DMS53 (cell line): ENCODE measurements at regions not wholly inside any gene's neighbourhood (a gene's known extent, or its start where the extent isn't known, plus 50 kb on each side); places are given as distances from the start of the nearest gene placed in this dataset.
"Not testable (repeated sequence)": the region's sequence is repeated elsewhere in the genome, so short reads cannot be mapped to it uniquely, and the experiment has no call there.

Experiments
- DNase-seq: peaks from one replicate; lab custom pipeline; 2025; lab: John Stamatoyannopoulos, UW

DNA sequence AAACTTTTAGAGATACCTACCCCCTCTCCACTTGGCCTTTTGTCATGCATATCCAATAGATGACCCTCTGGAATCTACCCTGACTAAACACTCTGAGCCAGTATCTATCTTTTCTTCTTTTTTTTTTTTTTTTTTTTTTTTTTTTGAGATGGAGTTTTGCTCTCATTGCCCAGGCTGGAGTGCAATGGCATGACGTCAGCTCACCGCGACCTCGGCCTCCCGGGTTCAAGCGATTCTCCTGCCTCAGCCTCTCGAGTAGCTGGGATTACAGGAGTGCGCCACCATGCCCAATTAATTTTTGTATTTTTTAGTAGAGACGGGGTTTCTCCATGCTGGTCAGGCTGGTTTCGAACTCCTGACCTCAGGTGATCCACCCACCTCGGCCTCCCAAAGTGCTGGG lies 50.8 kb upstream of the GRIN2B start:
- not testable (repeated sequence) for DNase-seq

DNA sequence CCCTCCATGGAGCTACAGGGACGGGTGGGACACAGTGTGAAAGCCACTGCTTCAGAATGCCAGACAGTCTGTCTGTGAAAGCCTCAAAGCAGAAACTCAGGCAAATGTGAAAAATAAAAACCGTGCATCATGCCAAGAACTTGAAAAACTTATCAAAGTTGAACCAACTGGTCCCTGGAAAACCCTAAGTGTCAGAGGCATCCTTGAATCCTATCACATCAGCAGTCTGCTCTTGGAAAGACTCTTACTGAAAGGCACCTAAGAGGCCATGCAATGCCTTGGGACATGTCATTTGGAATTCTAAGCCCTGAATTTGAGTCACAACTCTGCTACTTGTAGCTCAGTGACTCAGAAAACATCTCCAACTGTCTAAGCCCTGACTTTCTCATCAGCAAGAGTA lies 62.4 kb upstream of the GRIN2B start:
- no peak for DNase-seq

DNA sequence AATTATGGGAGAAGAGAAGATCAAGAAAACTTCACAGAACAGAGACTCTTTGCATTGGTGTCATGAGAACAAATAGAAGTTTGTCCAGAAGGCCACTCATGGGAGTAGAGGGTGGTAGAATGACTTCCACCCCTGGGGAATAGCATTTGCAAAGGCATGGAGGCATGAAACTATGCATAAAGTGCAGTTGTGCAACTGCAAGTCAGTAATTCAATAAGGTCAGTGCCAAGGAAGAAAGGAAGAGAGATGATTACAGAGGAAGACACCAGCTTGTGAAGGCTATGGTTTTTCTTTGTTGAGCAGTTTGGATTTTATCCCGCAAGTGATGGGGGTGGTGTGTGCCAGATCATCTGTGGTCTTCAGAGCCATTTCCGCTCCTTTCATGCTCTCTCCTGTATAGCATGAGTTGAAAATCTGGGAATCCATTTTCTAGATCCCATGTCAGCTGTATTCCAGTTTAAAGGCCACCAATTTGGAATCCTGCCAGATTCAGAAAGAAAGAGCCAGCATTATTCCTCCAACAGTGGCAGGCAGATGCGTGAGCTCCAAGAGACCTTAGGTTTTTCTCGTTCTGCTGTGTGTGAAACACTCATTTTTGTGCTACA lies 67.6 kb upstream of the GRIN2B start:
- no peak for DNase-seq

DNA sequence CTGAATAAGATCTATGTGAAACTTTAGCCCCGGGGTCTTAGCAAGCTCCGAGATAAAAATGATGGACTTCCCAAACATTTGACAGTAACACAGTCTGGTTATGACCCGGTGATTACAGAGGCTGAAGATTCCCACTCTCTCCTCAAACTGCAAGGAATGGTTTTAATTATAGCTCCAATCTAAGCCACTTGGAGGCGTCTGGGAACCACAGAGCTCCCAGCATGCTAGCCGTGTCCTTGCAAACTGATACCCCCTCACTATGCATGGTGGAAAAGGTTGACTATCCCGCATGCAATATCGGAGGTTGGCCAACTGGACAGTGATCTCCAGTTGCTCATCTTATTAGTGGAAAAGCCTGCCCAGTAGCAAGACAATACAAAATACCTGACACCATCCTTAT lies 76.5 kb upstream of the GRIN2B start:
- DNase-seq, result no peak

DNA sequence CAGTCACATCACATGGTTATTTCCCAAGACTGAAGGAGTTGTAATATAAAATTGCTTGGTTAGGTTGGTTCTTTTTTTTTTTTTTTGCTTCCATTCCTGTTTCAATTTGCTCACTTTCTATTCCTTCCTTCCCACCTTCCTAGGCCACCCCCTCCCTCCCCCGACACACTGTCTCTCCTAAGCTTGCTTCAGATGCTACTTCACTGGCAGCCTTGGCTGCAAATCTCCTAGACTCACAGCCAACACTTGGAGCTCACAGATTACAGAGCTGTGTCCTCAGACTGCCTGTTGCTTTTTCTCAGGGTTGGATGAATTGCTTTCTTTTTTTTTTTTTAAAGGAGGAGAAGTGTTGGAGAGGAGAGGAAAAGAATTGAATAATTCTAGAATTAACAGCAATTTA lies 77.3 kb upstream of the GRIN2B start:
- DNase-seq, result no peak

- no peak for DNase-seq
Measured at GRCh38 chr12:14059548-14059947, 78.1 kb upstream of the GRIN2B start.

- DNase-seq, result no peak
Measured at GRCh38 chr12:14065616-14066015, 84.2 kb upstream of the GRIN2B start.

- DNase-seq, result peak; percentile 16
Measured at GRCh38 chr12:14066021-14066420, 84.6 kb upstream of the GRIN2B start.

DNA sequence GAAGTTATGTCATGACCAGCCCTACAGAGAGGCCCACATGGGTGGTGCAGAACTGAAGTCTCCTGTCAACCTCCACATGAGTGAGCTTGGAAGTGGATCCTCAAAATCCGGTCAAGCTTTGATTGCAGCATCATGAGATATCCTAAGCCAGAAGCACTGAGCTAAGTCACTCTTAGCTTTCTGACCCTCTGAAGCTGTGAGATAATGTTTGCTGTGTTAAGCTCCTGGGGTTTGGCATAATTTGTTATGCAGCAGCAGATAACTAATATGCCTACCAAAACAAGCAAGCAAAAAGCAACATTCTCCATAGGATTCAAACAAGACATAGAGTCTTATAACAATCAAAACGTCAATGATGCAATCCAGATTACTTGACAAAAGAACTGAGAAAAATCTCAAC lies 87.6 kb upstream of the GRIN2B start:
- no peak for DNase-seq

DNA sequence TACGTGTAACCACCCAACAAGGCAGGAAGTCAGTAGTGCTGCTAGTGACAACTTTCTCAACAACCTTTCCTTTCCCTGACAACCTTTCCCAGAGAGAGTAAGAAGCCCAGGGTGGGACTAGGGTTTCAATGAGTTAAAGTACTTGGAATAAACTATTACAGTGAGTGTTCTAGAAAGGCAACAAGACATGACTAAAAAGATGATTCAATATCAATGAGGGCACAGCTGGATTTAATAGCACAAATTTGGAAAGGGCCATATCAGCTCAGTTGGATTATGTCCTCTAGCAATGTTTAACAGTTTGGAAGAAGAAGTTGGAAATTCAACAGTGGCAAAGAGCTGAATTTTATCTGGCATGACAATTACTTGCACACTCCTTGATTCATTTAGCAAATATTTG lies 90.4 kb upstream of the GRIN2B start:
- DNase-seq, result no peak

GRCh38 chr12:14072987-14073386 lies 91.6 kb upstream of the GRIN2B start:
- no peak for DNase-seq

DNA sequence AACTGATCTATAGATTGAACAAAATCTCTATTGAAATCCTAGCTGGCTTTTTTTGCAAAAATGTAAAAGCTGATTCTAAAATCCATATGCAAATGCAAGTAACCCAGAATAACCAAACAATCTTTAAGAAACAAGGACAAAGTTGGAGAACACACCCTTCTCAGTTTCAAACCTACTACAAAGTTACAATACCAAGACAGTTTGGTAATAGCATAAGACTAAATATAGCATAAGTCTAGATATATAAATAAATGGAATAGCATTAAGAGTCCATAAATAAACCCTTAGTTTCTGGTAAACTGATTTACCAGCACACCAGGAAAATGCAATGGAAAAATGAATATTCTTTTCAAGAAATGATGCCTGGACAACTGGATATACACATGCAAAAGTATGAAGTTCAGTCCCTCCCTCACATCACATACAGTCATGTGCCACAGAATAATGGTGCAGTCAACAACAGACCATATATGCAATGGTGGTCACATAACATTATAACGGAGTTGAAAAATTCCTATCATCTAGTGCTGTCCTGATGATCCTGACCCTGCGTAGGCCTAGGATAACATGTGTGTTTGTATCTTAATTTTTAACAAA lies 94.5 kb upstream of the GRIN2B start:
- no peak for DNase-seq

DNA sequence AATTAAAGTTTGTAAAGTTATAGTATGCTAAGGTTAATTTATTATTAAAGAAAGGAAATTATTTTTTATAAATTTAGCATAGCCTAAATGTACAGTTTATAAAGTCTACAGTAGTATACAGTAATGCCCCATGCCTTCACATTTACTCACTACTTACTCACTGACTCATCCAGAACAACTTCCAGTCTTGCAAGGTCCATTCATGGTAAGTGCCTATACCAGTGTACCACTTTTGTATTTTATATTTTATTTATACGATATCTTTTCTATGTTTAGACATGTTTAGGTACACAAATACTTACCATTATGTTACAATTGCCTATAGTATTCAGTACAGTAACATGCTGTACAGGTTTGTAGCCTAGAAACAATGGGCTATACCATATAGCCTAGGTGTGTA lies 95.1 kb upstream of the GRIN2B start:
- no peak for DNase-seq

- no peak for DNase-seq
Measured at GRCh38 chr12:14086838-14087237, 105.4 kb upstream of the GRIN2B start.

DNA sequence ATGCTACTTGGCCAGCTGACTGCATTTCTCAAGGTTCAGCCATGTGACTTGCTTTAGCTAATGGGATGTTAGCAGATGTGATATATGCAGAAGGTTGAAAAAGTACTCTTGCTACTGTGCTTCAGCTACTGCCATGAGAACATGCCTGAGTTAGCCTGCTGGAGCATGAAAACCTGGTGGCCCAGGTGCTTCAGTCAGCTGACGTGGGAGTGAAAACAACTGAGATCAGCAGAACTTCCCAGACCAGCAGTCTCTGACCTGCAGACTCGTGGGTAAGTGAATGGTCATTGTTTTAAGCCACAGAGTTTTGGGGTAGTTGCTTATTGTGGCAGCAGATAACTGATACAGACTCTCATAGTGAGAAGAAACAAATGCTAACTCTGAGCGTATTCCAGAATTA lies 118.6 kb upstream of the GRIN2B start:
- DNase-seq, result no peak

GRCh38 chr12:14101556-14101955 lies 120.2 kb upstream of the GRIN2B start:
- not testable (repeated sequence) for DNase-seq

GRCh38 chr12:14111230-14111865 lies 129.9 kb upstream of the GRIN2B start:
- DNase-seq, result peak; percentile 95

GRCh38 chr12:14113031-14113430 lies 131.6 kb upstream of the GRIN2B start:
- no peak for DNase-seq

DNA sequence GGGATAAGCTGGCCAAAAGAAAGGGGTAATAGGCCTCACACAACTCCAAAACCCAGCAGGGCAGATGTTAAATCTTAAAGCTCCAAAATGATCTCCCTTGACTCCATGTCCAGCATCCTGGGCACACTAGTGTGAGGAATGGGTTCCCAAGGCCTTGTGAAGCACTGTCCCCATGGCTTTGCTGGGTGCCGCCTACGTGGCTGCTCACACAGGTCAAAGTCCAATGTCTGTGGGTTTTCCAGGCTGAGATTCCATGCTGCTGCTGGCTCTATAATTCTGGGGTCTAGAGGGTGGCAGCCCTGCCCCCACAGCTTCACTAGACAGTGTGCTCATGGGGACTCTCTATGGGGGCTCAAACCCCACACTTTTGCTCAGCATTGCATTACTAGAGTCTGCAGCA lies 145.3 kb upstream of the GRIN2B start:
- peak; percentile 49 for DNase-seq

DNA sequence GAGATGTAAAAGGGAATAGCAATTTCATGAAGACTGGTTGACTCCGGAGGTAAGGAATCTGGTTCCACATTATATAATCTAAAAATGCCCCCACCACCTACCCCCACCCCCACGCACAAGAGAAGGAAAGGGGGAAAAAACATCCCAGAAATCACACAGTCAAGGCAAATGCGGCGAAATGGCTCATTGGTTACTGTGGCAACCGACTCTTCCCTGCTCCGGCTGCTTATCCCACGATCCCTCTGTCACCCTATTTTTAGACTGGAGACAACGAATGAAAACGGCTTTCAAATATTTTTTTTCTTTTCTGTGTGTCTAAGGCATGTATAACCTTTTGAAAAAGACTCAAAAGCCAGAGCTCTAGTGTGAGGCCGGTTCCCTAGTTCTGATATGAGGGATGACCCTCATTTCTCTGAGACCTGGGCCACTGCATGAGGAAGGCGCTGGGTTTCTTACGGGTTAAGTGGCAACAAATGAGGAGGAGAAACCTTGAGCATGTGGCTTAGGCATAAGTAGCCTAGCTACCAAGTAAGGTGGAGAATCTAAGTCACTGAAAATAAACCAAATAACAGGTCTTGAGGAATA lies 148.3 kb upstream of the GRIN2B start:
- no peak for DNase-seq

- DNase-seq, result no peak
Measured at GRCh38 chr12:14135996-14136395, 154.6 kb upstream of the GRIN2B start.

GRCh38 chr12:14138495-14138894 lies 157.1 kb upstream of the GRIN2B start:
- peak; percentile 28 for DNase-seq

DNA sequence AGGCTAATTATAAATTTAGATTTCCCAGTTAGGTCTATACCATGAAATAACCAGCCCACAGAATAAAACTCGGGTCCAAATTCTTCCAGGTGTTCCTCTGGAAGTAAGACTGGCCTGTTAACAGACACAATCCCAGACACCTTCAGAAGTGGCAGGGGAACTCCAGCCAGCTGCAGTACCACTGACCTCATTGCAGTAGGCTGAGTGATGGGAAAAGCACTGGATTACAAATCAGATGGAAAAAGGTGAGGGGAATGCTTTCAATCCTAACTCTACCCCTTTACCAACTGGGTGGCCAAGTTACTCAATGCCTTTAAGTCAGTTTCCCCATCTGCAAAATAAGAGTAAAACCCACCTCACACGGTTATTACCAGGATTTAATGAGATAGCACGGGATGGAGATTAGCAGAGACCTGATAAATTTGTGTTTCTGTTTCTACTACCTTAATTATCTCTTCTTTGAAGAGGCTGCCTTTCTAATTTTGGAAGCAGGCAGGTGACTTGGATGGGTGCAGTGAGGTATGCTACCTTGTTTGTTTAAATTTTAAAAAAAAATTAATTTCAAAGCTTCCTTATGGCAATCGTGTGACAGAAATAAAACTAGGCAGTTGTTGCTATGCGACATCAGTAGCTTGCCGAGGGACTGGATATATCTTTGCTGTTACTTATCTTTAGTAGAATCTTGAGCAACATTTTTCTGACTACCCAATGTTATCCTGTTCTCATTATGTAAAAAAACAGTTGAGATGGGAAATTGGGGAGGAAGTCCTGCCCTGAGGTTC lies 167.3 kb upstream of the GRIN2B start:
- DNase-seq, result no peak
